ENCODE measurements at regions not wholly inside any gene's neighbourhood (a gene's known extent, or its start where the extent isn't known, plus 50 kb on each side); places are given as distances from the start of the nearest gene placed in this dataset.

DNA sequence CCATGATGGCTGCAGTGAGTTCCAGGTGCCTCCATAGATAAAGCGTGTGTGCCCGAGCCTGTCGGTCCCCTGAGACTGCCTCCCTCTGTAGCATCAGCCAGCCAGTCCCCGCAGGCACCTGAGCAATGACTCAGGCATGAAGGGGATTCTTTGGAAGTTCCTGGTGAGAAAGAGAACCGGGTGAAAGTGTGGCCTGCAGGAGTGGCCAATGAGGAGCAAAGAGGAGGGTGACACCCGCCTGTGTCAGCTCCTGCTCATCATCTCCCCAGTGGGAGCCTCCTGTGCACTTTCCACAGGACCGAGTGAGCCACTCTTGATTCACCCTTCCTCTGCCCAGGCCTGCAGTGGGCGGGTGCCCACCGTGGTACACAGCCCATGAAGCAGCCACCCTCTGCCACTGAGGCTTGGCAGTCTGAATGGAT, 71.2 kb upstream of the PTPN1 start:
- Histone ChIP-seq H2AFZ (ENCODE audit: low read depth, low read length, severe bottlenecking) (no peak overlapping the region), H3K27me3 (ENCODE audit: low read length) (no peaks in the 10 kb centered on the region), H3K9ac (ENCODE audit: low read length) (no peak overlapping the region), H3K9me3 (ENCODE audit: insufficient read depth, low read length) (no peaks in the 10 kb centered on the region), H3K36me3 (ENCODE audit: low read length) (no peaks in the 10 kb centered on the region), H3F3A (ENCODE audit: insufficient read depth) (no peaks in the 10 kb centered on the region), H3K4me2 (ENCODE audit: low read depth, low read length, poor library complexity, severe bottlenecking) (no peak overlapping the region), H3K4me3 (ENCODE audit: insufficient read depth, low read length, poor library complexity, severe bottlenecking) (no peak overlapping the region), H3K9me2 (replicated peaks; ENCODE audit: insufficient read depth, low read length) (no peaks in the 10 kb centered on the region), H4K20me1 (ENCODE audit: low read depth, low read length) (no peaks in the 10 kb centered on the region), H3K27ac (ENCODE audit: low read depth, low read length) (no peak overlapping the region), H3K79me2 (ENCODE audit: insufficient read depth, low read length) (no peaks in the 10 kb centered on the region)
- TF ChIP-seq, protein P1, sequence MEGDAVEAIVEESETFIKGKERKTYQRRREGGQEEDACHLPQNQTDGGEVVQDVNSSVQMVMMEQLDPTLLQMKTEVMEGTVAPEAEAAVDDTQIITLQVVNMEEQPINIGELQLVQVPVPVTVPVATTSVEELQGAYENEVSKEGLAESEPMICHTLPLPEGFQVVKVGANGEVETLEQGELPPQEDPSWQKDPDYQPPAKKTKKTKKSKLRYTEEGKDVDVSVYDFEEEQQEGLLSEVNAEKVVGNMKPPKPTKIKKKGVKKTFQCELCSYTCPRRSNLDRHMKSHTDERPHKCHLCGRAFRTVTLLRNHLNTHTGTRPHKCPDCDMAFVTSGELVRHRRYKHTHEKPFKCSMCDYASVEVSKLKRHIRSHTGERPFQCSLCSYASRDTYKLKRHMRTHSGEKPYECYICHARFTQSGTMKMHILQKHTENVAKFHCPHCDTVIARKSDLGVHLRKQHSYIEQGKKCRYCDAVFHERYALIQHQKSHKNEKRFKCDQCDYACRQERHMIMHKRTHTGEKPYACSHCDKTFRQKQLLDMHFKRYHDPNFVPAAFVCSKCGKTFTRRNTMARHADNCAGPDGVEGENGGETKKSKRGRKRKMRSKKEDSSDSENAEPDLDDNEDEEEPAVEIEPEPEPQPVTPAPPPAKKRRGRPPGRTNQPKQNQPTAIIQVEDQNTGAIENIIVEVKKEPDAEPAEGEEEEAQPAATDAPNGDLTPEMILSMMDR (IDR thresholded peaks at IDR 0.05; ENCODE audit: insufficient read depth, low read length, poor library complexity, severe bottlenecking), result no peak
- TF ChIP-seq EZH2phosphoT487 (conservative IDR thresholded peaks at IDR 0.05; ENCODE audit: low read length), result no peak

DNA sequence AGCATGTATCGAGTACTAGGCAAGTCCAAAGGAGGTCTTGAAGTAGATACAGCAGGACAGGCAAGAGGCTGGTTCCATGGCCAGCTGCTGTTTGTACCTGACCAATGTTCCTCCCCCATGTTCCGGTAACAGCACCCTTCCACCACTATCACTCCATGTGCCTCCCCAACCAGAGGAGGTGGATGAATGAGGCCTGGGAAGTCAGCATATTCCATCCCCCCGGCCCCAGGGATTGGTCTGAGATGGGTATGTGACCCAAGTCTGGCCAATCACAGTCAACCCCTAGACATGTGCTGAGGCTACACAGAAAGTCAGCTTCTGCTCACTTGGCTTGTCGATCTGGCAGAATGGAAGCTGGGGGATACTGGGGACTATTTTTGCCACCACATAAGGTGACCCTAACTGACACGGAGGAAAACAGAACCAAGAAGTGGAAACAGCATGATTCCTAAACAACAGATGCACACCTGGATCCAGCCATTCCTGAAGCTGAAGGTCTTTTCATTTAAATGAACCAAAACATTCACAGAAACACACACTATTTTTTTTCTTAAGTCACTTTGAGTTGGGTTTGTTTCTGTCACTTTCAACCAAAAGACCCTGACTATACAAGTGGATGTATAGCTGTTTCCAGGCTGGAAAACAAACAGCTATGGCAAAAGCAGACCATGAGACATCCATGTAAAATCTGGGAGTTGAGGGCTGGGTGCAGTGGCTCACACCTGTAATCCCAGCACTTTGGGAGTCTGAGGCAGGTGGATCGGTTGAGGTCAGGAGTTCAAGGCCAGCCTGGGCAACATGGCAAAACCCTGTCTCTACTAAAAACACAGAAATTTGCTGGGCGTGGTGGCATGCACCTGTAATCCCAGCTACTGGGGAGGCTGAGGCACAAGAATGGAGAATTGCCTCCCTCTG, 70.4 kb upstream of the PTPN1 start:
- Histone ChIP-seq H4K20me1 (ENCODE audit: low read depth, low read length) (no peaks in the 10 kb centered on the region), H3K4me2 (ENCODE audit: low read depth, low read length, poor library complexity, severe bottlenecking) (no peak overlapping the region), H3K27ac (ENCODE audit: low read depth, low read length) (no peak overlapping the region)

DNA sequence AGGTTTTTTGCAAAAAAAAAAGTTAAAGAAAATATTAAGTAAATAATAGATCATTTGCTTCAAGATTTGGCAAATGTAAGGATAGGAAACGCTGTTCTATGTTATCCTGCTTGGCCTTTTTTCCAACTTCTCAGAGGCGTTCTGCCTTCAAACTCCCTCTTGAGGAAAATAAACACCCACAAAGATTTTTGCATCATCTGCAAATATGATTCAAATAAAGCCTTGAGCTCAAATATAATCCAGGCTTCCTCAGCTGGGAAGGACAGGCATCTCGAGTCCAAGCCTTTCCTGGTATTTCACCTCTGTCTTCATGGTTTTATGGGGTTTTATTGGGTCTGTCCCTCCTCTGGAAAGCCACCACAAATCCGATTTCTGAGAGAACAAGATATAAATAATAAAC, 67.7 kb upstream of the PTPN1 start:
- no peak overlapping the region for H3K9ac ChIP-seq (ENCODE audit: low read length)
- TF ChIP-seq, protein P1 (IDR thresholded peaks at IDR 0.05; ENCODE audit: insufficient read depth, low read length, poor library complexity, severe bottlenecking), result no peak
- TF ChIP-seq EZH2phosphoT487 (conservative IDR thresholded peaks at IDR 0.05; ENCODE audit: low read length), result no peak
- H3F3A ChIP-seq (ENCODE audit: insufficient read depth), result no peaks in the 10 kb centered on the region
- no peak overlapping the region for H3K4me2 ChIP-seq (ENCODE audit: low read depth, low read length, poor library complexity, severe bottlenecking)
- H3K9me3 ChIP-seq (ENCODE audit: insufficient read depth, low read length), result no peaks in the 10 kb centered on the region
- H3K4me3 ChIP-seq (ENCODE audit: insufficient read depth, low read length, poor library complexity, severe bottlenecking), result no peak overlapping the region
- H4K20me1 ChIP-seq (ENCODE audit: low read depth, low read length), result no peaks in the 10 kb centered on the region
- H3K36me3 ChIP-seq (ENCODE audit: low read length), result no peaks in the 10 kb centered on the region
- H3K27ac ChIP-seq (ENCODE audit: low read depth, low read length), result no peak overlapping the region
- H3K9me2 ChIP-seq (replicated peaks; ENCODE audit: insufficient read depth, low read length), result no peaks in the 10 kb centered on the region
- H3K79me2 ChIP-seq (ENCODE audit: insufficient read depth, low read length), result no peaks in the 10 kb centered on the region
- no peaks in the 10 kb centered on the region for H3K27me3 ChIP-seq (ENCODE audit: low read length)
- no peak overlapping the region for H2AFZ ChIP-seq (ENCODE audit: low read depth, low read length, severe bottlenecking)

More for the DNA sequence above, 70.4 kb upstream of the PTPN1 start:
- Histone ChIP-seq H3K9me2 (replicated peaks; ENCODE audit: insufficient read depth, low read length) (no peaks in the 10 kb centered on the region), H3K9me3 (ENCODE audit: insufficient read depth, low read length) (no peaks in the 10 kb centered on the region), H3K79me2 (ENCODE audit: insufficient read depth, low read length) (no peaks in the 10 kb centered on the region), H3K36me3 (ENCODE audit: low read length) (no peaks in the 10 kb centered on the region), H3F3A (ENCODE audit: insufficient read depth) (no peaks in the 10 kb centered on the region), H3K4me3 (ENCODE audit: insufficient read depth, low read length, poor library complexity, severe bottlenecking) (no peak overlapping the region), H3K9ac (ENCODE audit: low read length) (no peak overlapping the region), H2AFZ (ENCODE audit: low read depth, low read length, severe bottlenecking) (no peak overlapping the region), H3K27me3 (ENCODE audit: low read length) (no peaks in the 10 kb centered on the region)
- TF ChIP-seq, protein P1 (IDR thresholded peaks at IDR 0.05; ENCODE audit: insufficient read depth, low read length, poor library complexity, severe bottlenecking), result no peak
- TF ChIP-seq EZH2phosphoT487 (conservative IDR thresholded peaks at IDR 0.05; ENCODE audit: low read length), result no peak

Measured in SU-DHL-6 (cell line).